Rectal smooth muscle tissue (tissue), 1 donor: ENCODE measurements at regions not wholly inside any gene's neighbourhood (a gene's known extent, or its start where the extent isn't known, plus 50 kb on each side); places are given as distances from the start of the nearest gene placed in this dataset.
A peak's percentile ranks its signal among the peaks of the same experiment; 100 is the strongest.

ENCODE experiments used
- H3K27ac ChIP-seq: one replicate; pipeline ENCODE4 v1.7.0; 2013; ENCODE audit warnings: low read depth, low read length, inconsistent platforms
- H3K27me3 ChIP-seq: one replicate; pipeline ENCODE4 v1.7.0; 2013; ENCODE audit warnings: low read length; ENCODE audit not compliant: control insufficient read depth, insufficient read depth
- H3K36me3 ChIP-seq: one replicate; pipeline ENCODE4 v1.7.0; 2013; ENCODE audit warnings: low read length; ENCODE audit not compliant: control insufficient read depth, insufficient read depth
- H3K4me1 ChIP-seq: one replicate; pipeline ENCODE4 v1.7.0; 2013; ENCODE audit warnings: low read length; ENCODE audit not compliant: control insufficient read depth, insufficient read depth
- H3K4me3 ChIP-seq: one replicate; pipeline ENCODE4 v1.7.0; 2013; ENCODE audit warnings: low read length
- H3K9ac ChIP-seq: one replicate; pipeline ENCODE4 v1.7.0; 2013; ENCODE audit warnings: low read length

GRCh38 chr5:39495227-39495626 lies 70.4 kb upstream of the DAB2 start:
- Histone ChIP-seq H3K4me1 (peaks cover 3% of the 10 kb centered on the region), H3K9ac (no peak overlapping the region), H3K36me3 (no peaks in the 10 kb centered on the region), H3K27ac (no peak overlapping the region), H3K27me3 (no peaks in the 10 kb centered on the region), H3K4me3 (no peak overlapping the region)

- Histone ChIP-seq H3K27me3 (no peaks in the 10 kb centered on the region), H3K4me3 (no peak overlapping the region), H3K9ac (no peak overlapping the region), H3K27ac (no peak overlapping the region), H3K36me3 (no peaks in the 10 kb centered on the region), H3K4me1 (peaks cover 3% of the 10 kb centered on the region)
Observed at GRCh38 chr5:39494534-39494933, 69.8 kb upstream of the DAB2 start.

- Histone ChIP-seq H3K36me3 (no peaks in the 10 kb centered on the region), H3K27me3 (no peaks in the 10 kb centered on the region), H3K4me3 (no peak overlapping the region), H3K4me1 (peaks cover 3% of the 10 kb centered on the region), H3K9ac (no peak overlapping the region), H3K27ac (peak overlapping the region; percentile 14)
Observed at GRCh38 chr5:39494107-39494510, 69.3 kb upstream of the DAB2 start.

DNA sequence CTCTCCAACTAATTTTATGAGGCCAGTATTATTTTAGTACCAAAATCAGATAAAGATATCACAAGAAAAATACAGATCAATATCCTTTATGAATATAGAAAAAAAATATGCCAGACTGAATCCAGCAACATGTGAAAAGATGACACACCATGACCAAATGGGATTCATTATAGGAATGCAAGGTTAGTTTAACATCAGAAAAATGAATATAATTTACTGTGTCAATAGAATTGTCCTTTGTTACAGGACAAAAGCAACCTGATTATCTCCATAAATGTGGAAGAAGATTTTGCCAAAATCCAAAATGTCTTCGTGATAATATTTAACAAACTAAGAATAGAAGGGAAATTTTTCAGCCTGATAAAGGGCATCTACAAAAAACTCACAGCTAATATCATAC lies 66.4 kb upstream of the DAB2 start:
- Histone ChIP-seq H3K9ac (no peak overlapping the region), H3K4me3 (no peak overlapping the region), H3K27me3 (no peaks in the 10 kb centered on the region), H3K36me3 (no peaks in the 10 kb centered on the region), H3K4me1 (peaks cover 3% of the 10 kb centered on the region), H3K27ac (no peak overlapping the region)

GRCh38 chr5:39489263-39489662 lies 64.5 kb upstream of the DAB2 start:
- Histone ChIP-seq H3K4me3 (no peak overlapping the region), H3K4me1 (peaks cover 2% of the 10 kb centered on the region), H3K36me3 (no peaks in the 10 kb centered on the region), H3K9ac (no peak overlapping the region), H3K27ac (no peak overlapping the region), H3K27me3 (no peaks in the 10 kb centered on the region)

GRCh38 chr5:39486790-39487189 lies 62.0 kb upstream of the DAB2 start:
- Histone ChIP-seq H3K36me3 (no peaks in the 10 kb centered on the region), H3K27me3 (no peaks in the 10 kb centered on the region), H3K4me1 (peaks cover 2% of the 10 kb centered on the region), H3K4me3 (no peak overlapping the region), H3K9ac (no peak overlapping the region), H3K27ac (no peak overlapping the region)

- peaks cover 2% of the 10 kb centered on the region for H3K4me1 ChIP-seq
- no peaks in the 10 kb centered on the region for H3K36me3 ChIP-seq
- no peaks in the 10 kb centered on the region for H3K27me3 ChIP-seq
- no peak overlapping the region for H3K9ac ChIP-seq
- no peak overlapping the region for H3K4me3 ChIP-seq
- no peak overlapping the region for H3K27ac ChIP-seq
Observed at GRCh38 chr5:39486361-39486760, 61.6 kb upstream of the DAB2 start.

- no peak overlapping the region for H3K4me3 ChIP-seq
- no peak overlapping the region for H3K27ac ChIP-seq
- H3K4me1 ChIP-seq = peaks cover 2% of the 10 kb centered on the region
- no peaks in the 10 kb centered on the region for H3K36me3 ChIP-seq
- no peak overlapping the region for H3K9ac ChIP-seq
- H3K27me3 ChIP-seq = no peaks in the 10 kb centered on the region
Observed at GRCh38 chr5:39485079-39485478, 60.3 kb upstream of the DAB2 start.

- Histone ChIP-seq H3K9ac (no peak overlapping the region), H3K27ac (no peak overlapping the region), H3K27me3 (no peaks in the 10 kb centered on the region), H3K4me3 (no peak overlapping the region), H3K36me3 (no peaks in the 10 kb centered on the region), H3K4me1 (peaks cover 2% of the 10 kb centered on the region)
Observed at GRCh38 chr5:39484673-39485072, 59.9 kb upstream of the DAB2 start.

GRCh38 chr5:39482098-39482497 lies 57.3 kb upstream of the DAB2 start:
- Histone ChIP-seq H3K9ac (no peak overlapping the region), H3K27me3 (no peaks in the 10 kb centered on the region), H3K36me3 (no peaks in the 10 kb centered on the region), H3K27ac (no peak overlapping the region), H3K4me3 (no peak overlapping the region), H3K4me1 (peaks cover 2% of the 10 kb centered on the region)

- Histone ChIP-seq H3K4me1 (no peaks in the 10 kb centered on the region), H3K4me3 (no peak overlapping the region), H3K9ac (no peak overlapping the region), H3K36me3 (no peaks in the 10 kb centered on the region), H3K27me3 (no peaks in the 10 kb centered on the region), H3K27ac (no peak overlapping the region)
Observed at GRCh38 chr5:39479537-39479936, 54.8 kb upstream of the DAB2 start.

DNA sequence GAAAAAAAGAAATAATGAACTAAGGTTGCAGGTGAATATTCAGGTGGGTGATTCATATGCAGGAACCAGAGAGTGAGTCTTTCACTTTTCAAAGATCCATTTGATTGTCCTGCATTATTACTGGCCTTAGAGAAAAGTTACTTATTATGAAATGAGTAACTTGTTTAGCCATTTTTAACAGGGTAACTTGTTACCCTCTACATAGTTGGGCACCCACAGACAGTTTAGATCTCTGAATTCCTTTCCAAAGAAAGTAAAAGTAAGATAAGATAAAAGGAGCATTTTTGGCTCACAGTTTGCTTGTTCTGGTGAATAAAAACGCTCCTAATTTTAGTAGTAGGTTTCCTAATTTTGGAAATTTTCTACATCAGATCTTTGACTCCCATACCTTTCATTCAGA lies 54.1 kb upstream of the DAB2 start:
- Histone ChIP-seq H3K36me3 (no peaks in the 10 kb centered on the region), H3K27me3 (no peaks in the 10 kb centered on the region), H3K4me1 (no peaks in the 10 kb centered on the region), H3K4me3 (no peak overlapping the region), H3K9ac (no peak overlapping the region), H3K27ac (no peak overlapping the region)

DNA sequence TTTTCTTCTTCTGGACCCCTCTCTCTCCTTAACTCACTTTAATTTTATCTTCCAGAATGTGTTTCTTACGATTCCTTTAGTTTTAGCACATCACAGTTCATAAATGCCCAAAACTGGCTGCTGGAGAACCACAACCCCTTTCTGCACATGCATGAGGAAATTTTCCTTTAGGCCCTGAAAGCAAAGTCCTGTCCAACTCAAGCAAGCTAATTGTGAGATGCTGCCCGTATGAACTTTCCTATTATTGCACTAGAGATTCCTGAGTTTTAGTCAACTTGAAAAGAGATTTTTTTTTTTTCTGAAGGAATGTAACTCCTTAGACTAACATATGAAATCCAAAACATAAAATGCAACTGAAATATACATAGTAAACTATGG lies 52.1 kb upstream of the DAB2 start:
- Histone ChIP-seq H3K4me1 (no peaks in the 10 kb centered on the region), H3K4me3 (no peak overlapping the region), H3K27ac (no peak overlapping the region), H3K9ac (no peak overlapping the region), H3K27me3 (no peaks in the 10 kb centered on the region), H3K36me3 (no peaks in the 10 kb centered on the region)
